ENCODE measurements at regions not wholly inside any gene's neighbourhood (a gene's known extent, or its start where the extent isn't known, plus 50 kb on each side); places are given as distances from the start of the nearest gene placed in this dataset.
A peak's percentile ranks its signal among the peaks of the same experiment; 100 is the strongest.
"Not testable (repeated sequence)": the region's sequence is repeated elsewhere in the genome, so short reads cannot be mapped to it uniquely, and the experiment has no call there.

GRCh38 chr21:38908537-38908936, 102.8 kb downstream of the ETS2 start:
- Mint-ChIP-seq H3K9me3 (no peaks in the 10 kb centered on the region), H3K27ac (no peak overlapping the region), H3K36me3 (no peaks in the 10 kb centered on the region)
- DNase-seq (ENCODE audit: low spot score in 2 of 2) (no peak), ATAC-seq (no peak)

GRCh38 chr21:38905752-38906151, 100.0 kb downstream of the ETS2 start:
- DNase-seq (ENCODE audit: low spot score in 2 of 2), result no peak
- no peak for ATAC-seq
- no peaks in the 10 kb centered on the region for H3K36me3 Mint-ChIP-seq
- peaks cover 6 to 13% of the 10 kb centered on the region in 2 donors for H3K9me3 Mint-ChIP-seq
- H3K27ac Mint-ChIP-seq, result no peak overlapping the region

- peaks cover 6 to 13% of the 10 kb centered on the region in 2 donors for H3K9me3 Mint-ChIP-seq
- H3K36me3 Mint-ChIP-seq, result no peaks in the 10 kb centered on the region
- no peak for ATAC-seq
- H3K27ac Mint-ChIP-seq, result no peak overlapping the region
- DNase-seq (ENCODE audit: low spot score in 2 of 2), result no peak
These were observed 99.6 kb downstream of the ETS2 start for GRCh38 chr21:38905328-38905727.

- ATAC-seq (no peak), DNase-seq (ENCODE audit: low spot score in 2 of 2) (no peak)
- Mint-ChIP-seq H3K27ac (no peak overlapping the region), H3K9me3 (peaks cover 6 to 20% of the 10 kb centered on the region in 2 donors), H3K36me3 (peaks cover 0 to 2% of the 10 kb centered on the region in 2 donors)
These were observed 98.0 kb downstream of the ETS2 start for GRCh38 chr21:38903690-38904139.

- DNase-seq (ENCODE audit: low spot score in 2 of 2) (no peak), ATAC-seq (no peak)
These were observed 97.1 kb downstream of the ETS2 start for GRCh38 chr21:38902608-38903445.

GRCh38 chr21:38900499-38900898, 94.8 kb downstream of the ETS2 start:
- no peak for DNase-seq (ENCODE audit: low spot score in 2 of 2)
- Mint-ChIP-seq H3K9me3 (peaks cover 6 to 21% of the 10 kb centered on the region in 2 donors), H3K27ac (no peak overlapping the region), H3K36me3 (peaks cover 0 to 4% of the 10 kb centered on the region in 2 donors)
- ATAC-seq, result no peak

More at GRCh38 chr21:38902608-38903445, 97.1 kb downstream of the ETS2 start:
- Mint-ChIP-seq H3K36me3 (peaks cover 0 to 4% of the 10 kb centered on the region in 2 donors), H3K27ac (peak overlapping the region in 1 of 2 donors; percentile 12), H3K9me3 (peaks cover 6 to 21% of the 10 kb centered on the region in 2 donors)

- H3K36me3 Mint-ChIP-seq; H3K27ac Mint-ChIP-seq; DNase-seq (ENCODE audit: low spot score in 2 of 2): not testable (repeated sequence)
- H3K9me3 Mint-ChIP-seq, result peaks cover 6 to 21% of the 10 kb centered on the region in 2 donors
- peak; percentile 41 to 70 for ATAC-seq
These were observed 94.3 kb downstream of the ETS2 start for GRCh38 chr21:38899985-38900384.

GRCh38 chr21:38899277-38899947, 93.7 kb downstream of the ETS2 start:
- peaks cover 0 to 4% of the 10 kb centered on the region in 2 donors for H3K36me3 Mint-ChIP-seq
- peak; percentile 67 to 80 for ATAC-seq
- no peak for DNase-seq (ENCODE audit: low spot score in 2 of 2)
- H3K9me3 Mint-ChIP-seq, result peaks cover 6 to 21% of the 10 kb centered on the region in 2 donors
- no peak overlapping the region for H3K27ac Mint-ChIP-seq

GRCh38 chr21:38898422-38899096, 92.8 kb downstream of the ETS2 start:
- ATAC-seq (no peak), DNase-seq (ENCODE audit: low spot score in 2 of 2) (no peak)
- H3K9me3 Mint-ChIP-seq, result peaks cover 6 to 21% of the 10 kb centered on the region in 2 donors
- H3K27ac Mint-ChIP-seq, result no peak overlapping the region
- H3K36me3 Mint-ChIP-seq, result peaks cover 0 to 4% of the 10 kb centered on the region in 2 donors

GRCh38 chr21:38897532-38898421, 92.0 kb downstream of the ETS2 start:
- ATAC-seq, result no peak
- DNase-seq (ENCODE audit: low spot score in 2 of 2), result no peak
- Mint-ChIP-seq H3K9me3 (peaks cover 2 to 16% of the 10 kb centered on the region in 2 donors), H3K27ac (no peak overlapping the region), H3K36me3 (peaks cover 0 to 4% of the 10 kb centered on the region in 2 donors)

GRCh38 chr21:38894899-38895298, 89.2 kb downstream of the ETS2 start:
- Mint-ChIP-seq H3K36me3 (peaks cover 0 to 13% of the 10 kb centered on the region in 2 donors), H3K9me3 (peaks cover 0 to 19% of the 10 kb centered on the region in 2 donors), H3K27ac (no peak overlapping the region)

GRCh38 chr21:38888991-38889561, 83.3 kb downstream of the ETS2 start:
- DNase-seq (ENCODE audit: low spot score in 2 of 2) (no peak), ATAC-seq (no peak)
- Mint-ChIP-seq H3K36me3 (peaks cover 18 to 24% of the 10 kb centered on the region in 2 donors), H3K27ac (no peak overlapping the region), H3K9me3 (peaks cover 5 to 32% of the 10 kb centered on the region in 2 donors)

More at GRCh38 chr21:38894899-38895298, 89.2 kb downstream of the ETS2 start:
- DNase-seq (ENCODE audit: low spot score in 2 of 2), result no peak
- no peak for ATAC-seq

- no peak for ATAC-seq
- no peak for DNase-seq (ENCODE audit: low spot score in 2 of 2)
- H3K9me3 Mint-ChIP-seq, result peaks cover 5 to 41% of the 10 kb centered on the region in 2 donors
- H3K27ac Mint-ChIP-seq, result no peak overlapping the region
- peaks cover 18 to 34% of the 10 kb centered on the region in 2 donors for H3K36me3 Mint-ChIP-seq
These were observed 82.0 kb downstream of the ETS2 start for GRCh38 chr21:38887749-38888148.

GRCh38 chr21:38887062-38887686, 81.4 kb downstream of the ETS2 start:
- DNase-seq (ENCODE audit: low spot score in 2 of 2), result no peak
- H3K36me3 Mint-ChIP-seq, result peaks cover 18 to 34% of the 10 kb centered on the region in 2 donors
- no peak for ATAC-seq
- no peak overlapping the region for H3K27ac Mint-ChIP-seq
- H3K9me3 Mint-ChIP-seq, result peaks cover 5 to 41% of the 10 kb centered on the region in 2 donors

- H3K9me3 Mint-ChIP-seq, result peaks cover 5 to 44% of the 10 kb centered on the region in 2 donors
- no peak overlapping the region for H3K27ac Mint-ChIP-seq
- DNase-seq (ENCODE audit: low spot score in 2 of 2) (no peak), ATAC-seq (no peak)
- H3K36me3 Mint-ChIP-seq, result peaks cover 18 to 43% of the 10 kb centered on the region in 2 donors
These were observed 80.2 kb downstream of the ETS2 start for GRCh38 chr21:38885909-38886308.

Measured in activated naive CD4-positive, alpha-beta T cell treated with anti-CD3 and anti-CD28 coated beads, Interleukin-2, amount 50 U/mL, for 72 hours (primary cell).